Left renal pelvis (tissue), 4 donors: ENCODE measurements at regions not wholly inside any gene's neighbourhood (a gene's known extent, or its start where the extent isn't known, plus 50 kb on each side); places are given as distances from the start of the nearest gene placed in this dataset.

Experiments used
- DNase-seq, 4 donors: peaks; one replicate each; pipeline ENCODE4 v3.0.0-alpha.2; 2013; ENCODE audit warnings: low read depth in 4 of 4, low spot score in 3 of 4

- DNase-seq: no peak
Measured at GRCh38 chr2:38509947-38510326, 92.8 kb downstream of the HNRNPLL start.

- no peak for DNase-seq
Measured at GRCh38 chr2:38509314-38509946, 93.3 kb downstream of the HNRNPLL start.

- DNase-seq: peak; percentile 66 to 83 (median 76)
Measured at GRCh38 chr2:38508311-38509039, 94.3 kb downstream of the HNRNPLL start.

DNA sequence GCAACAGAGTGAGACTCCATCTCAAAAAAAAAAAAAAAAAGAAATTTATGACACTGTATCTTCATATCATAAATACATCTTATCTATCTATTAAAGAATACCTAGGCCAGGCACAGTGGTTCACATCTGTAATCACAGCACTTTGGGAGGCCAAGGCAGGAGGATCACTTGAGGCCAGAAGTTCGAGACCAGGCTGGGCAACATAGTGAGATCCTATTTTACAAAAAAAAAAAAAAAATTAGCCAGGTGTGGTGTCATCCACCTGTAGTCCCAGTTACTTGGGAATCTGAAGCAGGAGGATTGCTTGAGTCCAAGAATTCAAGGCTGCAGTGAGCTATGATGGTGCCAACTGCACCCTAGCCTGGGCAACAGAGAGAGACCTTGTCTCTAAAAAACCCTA, 95.0 kb downstream of the HNRNPLL start:
- no peak for DNase-seq

- no peak for DNase-seq
Measured at GRCh38 chr2:38505779-38506178, 96.9 kb downstream of the HNRNPLL start.

DNA sequence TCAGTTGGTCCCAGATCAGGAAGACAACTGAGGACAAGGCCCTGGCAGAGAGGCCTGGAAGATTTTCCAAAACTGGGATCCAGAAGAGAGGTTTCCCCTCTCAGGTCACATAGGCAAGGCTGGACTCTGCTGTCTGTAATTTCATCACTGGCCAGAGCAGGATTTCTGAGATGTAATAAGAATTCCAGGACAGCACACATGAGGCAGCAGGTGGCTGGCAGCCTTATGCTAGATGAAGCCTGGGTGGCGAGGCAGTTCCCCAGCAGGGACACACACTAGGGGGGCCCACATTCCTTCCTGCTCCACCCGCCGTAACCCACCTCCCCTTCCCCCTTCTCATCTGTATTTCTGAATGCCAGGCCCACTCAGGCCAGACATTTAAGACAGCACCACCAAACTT, 98.6 kb downstream of the HNRNPLL start:
- no peak for DNase-seq

- DNase-seq: no peak
Measured at GRCh38 chr2:38502107-38502506, 100.6 kb downstream of the HNRNPLL start.

GRCh38 chr2:38500283-38500634, 102.5 kb downstream of the HNRNPLL start:
- DNase-seq: no peak

GRCh38 chr2:38499548-38500282, 103.0 kb downstream of the HNRNPLL start:
- DNase-seq: no peak

DNA sequence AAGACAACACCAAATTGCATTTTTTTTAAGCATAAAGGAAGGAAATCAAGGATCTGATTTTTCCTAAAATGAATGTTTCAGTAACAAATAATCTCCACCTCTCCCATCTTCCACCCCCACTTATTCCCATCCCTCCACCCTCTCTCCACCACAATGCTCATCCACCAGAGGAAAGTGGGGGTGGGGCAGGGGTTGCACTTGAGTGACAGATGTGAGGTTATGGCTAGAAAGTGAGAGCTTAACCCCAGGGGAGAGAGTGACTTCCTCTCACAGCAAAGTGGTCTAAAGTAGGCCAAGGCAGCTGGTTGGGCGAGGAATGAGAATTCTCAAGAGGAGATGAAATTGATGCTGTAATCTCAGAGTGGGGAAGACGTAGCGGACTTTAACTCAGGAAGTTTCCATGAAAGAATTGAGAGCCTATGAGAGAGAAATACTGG, 104.7 kb downstream of the HNRNPLL start:
- no peak for DNase-seq

GRCh38 chr2:38497670-38498037, 105.1 kb downstream of the HNRNPLL start:
- DNase-seq: no peak

DNA sequence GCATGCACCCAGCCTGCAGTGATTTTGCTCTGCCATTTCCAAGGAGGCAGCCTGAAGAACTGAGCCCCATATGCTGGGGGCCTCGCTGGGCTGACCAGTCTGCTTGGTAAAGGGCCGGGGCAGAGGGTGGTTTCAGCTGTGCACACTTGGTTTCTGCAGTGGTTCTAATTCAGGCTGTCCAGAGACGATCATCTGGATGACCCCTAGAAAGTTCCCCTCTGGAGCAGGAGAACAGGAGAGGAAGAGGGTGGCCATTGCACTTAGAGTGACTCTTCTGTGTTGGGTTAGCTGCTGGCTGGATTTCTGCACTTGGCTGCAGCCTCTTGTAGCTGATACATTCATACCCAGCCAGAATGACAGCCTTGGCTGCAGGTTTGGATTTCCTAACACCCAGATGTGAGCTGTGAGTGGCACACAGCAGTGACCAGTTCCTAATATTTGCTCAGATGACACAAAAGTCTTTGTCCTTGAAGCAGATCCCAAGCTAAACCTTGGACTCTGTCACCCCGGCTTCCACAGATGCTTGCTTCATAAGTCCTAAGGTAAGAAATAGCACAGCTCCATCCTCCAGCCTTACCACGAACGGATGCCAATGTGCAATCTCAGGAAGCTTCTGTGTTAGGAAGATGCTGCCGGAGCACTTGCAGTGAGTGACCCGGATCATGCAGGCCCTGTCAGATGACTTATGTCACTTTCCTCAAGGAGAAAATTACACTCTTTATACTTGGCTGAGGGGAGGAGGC, 105.6 kb downstream of the HNRNPLL start:
- DNase-seq: no peak

DNA sequence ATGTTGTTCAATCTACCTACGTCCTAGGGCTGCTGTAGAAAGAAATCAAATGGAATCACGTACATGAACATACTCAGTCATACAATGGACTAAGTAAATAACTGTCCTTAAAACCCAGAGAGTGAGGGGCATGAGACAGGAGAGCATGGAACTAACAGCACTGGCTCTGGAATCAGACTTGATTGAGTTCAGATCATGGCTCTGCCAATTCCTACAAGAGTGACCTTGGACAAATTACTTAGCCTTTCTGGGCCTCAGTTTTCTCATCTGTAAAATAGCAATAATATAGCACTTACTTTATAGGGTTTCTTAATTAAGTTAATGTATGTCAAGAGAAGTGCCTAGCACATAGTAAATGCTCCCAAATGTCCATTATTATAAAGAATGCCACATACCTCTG, 106.8 kb downstream of the HNRNPLL start:
- DNase-seq: no peak

GRCh38 chr2:38494394-38494793, 108.3 kb downstream of the HNRNPLL start:
- DNase-seq: no peak

DNA sequence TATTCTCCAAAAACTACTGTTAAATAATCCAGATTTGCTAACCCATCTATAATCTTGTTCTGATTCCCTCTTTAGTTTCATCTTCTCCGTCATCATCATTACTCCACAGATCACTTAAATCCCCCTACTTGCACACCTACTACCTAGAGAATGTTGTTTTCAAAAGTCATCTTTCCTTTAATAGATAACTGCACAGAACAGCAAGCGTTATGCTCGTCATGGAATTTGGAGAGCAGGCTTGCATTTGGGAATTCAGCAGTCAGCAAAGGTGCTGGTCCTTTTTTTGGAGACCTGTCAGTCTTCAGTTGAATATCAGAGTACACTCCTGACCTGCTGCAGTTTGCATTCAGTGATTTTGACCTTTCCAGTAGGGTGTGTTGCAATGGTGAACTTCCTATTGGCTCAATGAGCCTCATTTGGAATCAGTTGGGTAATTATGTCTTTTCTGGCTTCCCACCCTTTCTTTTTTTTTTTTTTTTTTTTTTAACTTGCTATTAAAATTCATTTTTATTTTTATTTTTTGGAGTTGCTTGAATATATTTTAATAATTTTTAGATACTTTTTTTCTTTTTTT, 110.6 kb downstream of the HNRNPLL start:
- DNase-seq: no peak

GRCh38 chr2:38491436-38491835, 111.3 kb downstream of the HNRNPLL start:
- DNase-seq: no peak

- DNase-seq: no peak
Measured at GRCh38 chr2:38489846-38490245, 112.8 kb upstream of the ATL2 start.

DNA sequence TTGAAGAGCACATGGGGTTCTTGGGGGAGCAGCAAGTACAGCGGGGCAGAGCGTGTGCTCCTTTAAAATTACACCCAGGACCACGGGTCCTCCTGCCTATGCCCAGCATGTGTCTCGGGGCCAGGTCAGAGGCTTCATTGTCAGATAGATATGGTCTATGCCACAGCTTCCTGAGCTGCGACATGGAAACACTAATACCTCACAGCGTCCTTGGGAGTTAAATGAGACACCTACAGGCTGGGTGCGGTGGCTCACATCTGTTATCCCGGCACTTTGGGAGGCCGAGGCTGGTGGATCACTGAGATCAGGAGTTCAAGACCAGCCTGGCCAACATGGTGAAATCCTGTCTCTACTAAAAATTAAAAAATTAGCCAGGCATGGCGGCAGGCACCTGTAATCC, 110.8 kb upstream of the ATL2 start:
- DNase-seq: no peak

GRCh38 chr2:38486213-38487026, 109.3 kb upstream of the ATL2 start:
- no peak for DNase-seq

DNA sequence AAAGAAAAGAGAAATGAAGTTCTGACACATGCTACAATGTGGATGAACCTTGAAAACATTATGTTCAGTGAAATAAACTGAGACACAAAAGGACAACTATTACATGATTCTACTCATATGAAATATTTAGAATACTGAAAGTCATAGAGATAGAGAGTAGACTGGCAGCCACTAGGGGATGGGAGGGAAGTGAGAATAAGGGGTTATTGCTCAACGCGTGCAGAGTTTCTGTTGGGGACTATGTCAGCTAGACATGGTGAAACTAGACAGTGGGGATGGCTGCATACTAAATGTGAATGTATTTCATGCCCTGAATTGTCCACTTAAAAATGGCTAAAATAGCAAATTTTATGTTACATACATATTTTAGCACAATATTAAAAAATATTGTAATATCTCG, 108.7 kb upstream of the ATL2 start:
- no peak for DNase-seq
